ENCODE measurements at regions not wholly inside any gene's neighbourhood (a gene's known extent, or its start where the extent isn't known, plus 50 kb on each side); places are given as distances from the start of the nearest gene placed in this dataset.

- Histone ChIP-seq H3K9me3 (replicated peaks; ENCODE audit: control insufficient read depth, insufficient read depth, low read length) (no peaks in the 10 kb centered on the region), H3K9ac (replicated peaks; ENCODE audit: extremely low read depth, insufficient read depth, low read length) (no peak overlapping the region), H3K4me1 (ENCODE audit: control insufficient read depth, extremely low read depth, insufficient read depth, low read length) (no peaks in the 10 kb centered on the region), H3K79me2 (ENCODE audit: control insufficient read depth, insufficient read depth, low read length) (no peaks in the 10 kb centered on the region), H3K4me2 (ENCODE audit: insufficient read depth, low read length) (no peak overlapping the region), H3K27ac (ENCODE audit: insufficient read depth, low read depth, low read length) (no peak overlapping the region), H3K9me1 (replicated peaks; ENCODE audit: control insufficient read depth, extremely low read depth, insufficient read depth, low read length) (no peaks in the 10 kb centered on the region), H2AFZ (ENCODE audit: low read depth, low read length) (no peak overlapping the region), H4K20me1 (replicated peaks; ENCODE audit: control insufficient read depth, extremely low read depth, insufficient read depth, low read length) (no peaks in the 10 kb centered on the region), H3K4me3 (replicated peaks in 1 of 3; ENCODE audit: insufficient read depth in 1 of 3, low read depth in 1 of 3, low read length in 3 of 3) (no peak overlapping the region), H3K27me3 (ENCODE audit: control insufficient read depth in 2 of 2, insufficient read depth in 2 of 2, low read length in 2 of 2) (no peaks in the 10 kb centered on the region), H3K36me3 (ENCODE audit: control insufficient read depth in 2 of 2, extremely low read depth in 1 of 2, insufficient read depth in 2 of 2, low read length in 2 of 2) (no peaks in the 10 kb centered on the region)
- TF ChIP-seq MYC (IDR thresholded peaks at IDR 0.05; ENCODE audit: low read depth, low read length) (no peak), GATA2 (IDR thresholded peaks at IDR 0.05; ENCODE audit: insufficient read depth, insufficient read length, low read depth, low read length) (no peak), JUN (IDR thresholded peaks at IDR 0.05; ENCODE audit: borderline replicate concordance, insufficient read depth, insufficient read length, low read depth) (no peak), POLR2AphosphoS5 (IDR thresholded peaks at IDR 0.05; ENCODE audit: insufficient read depth, low read depth, low read length) (no peak), POLR2A (IDR thresholded peaks at IDR 0.05; ENCODE audit: low read depth, low read length) (no peak)
- TF ChIP-seq, protein P1, sequence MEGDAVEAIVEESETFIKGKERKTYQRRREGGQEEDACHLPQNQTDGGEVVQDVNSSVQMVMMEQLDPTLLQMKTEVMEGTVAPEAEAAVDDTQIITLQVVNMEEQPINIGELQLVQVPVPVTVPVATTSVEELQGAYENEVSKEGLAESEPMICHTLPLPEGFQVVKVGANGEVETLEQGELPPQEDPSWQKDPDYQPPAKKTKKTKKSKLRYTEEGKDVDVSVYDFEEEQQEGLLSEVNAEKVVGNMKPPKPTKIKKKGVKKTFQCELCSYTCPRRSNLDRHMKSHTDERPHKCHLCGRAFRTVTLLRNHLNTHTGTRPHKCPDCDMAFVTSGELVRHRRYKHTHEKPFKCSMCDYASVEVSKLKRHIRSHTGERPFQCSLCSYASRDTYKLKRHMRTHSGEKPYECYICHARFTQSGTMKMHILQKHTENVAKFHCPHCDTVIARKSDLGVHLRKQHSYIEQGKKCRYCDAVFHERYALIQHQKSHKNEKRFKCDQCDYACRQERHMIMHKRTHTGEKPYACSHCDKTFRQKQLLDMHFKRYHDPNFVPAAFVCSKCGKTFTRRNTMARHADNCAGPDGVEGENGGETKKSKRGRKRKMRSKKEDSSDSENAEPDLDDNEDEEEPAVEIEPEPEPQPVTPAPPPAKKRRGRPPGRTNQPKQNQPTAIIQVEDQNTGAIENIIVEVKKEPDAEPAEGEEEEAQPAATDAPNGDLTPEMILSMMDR (IDR thresholded peaks at IDR 0.05; ENCODE audit: extremely low read depth in 1 of 2, insufficient read depth in 1 of 2, low read depth in 1 of 2, low read length in 2 of 2): no peak
- BruUV-seq (replicated peaks): no TSS peak
- POLR2A ChIA-PET: no interaction called here
- CTCF ChIA-PET: no interaction called here
- dilution Hi-C loops (cut with MboI; ENCODE audit: extremely low pct_ligation_motif_present, low sequenced_read_pairs): no loop called here
- FAIRE-seq (no peak), DNase-seq (ENCODE audit: low read depth, low spot score) (no peak)
- intact Hi-C loops (cut with micrococcal nuclease): no loop called here
Observed at GRCh38 chr11:28584992-28585391, 476.8 kb downstream of the METTL15 start.

GRCh38 chr11:28582506-28582905 is 474.3 kb downstream of the METTL15 start:
- FAIRE-seq: no peak
- intact Hi-C loops (cut with micrococcal nuclease) (no loop called here), dilution Hi-C loops (cut with MboI; ENCODE audit: extremely low pct_ligation_motif_present, low sequenced_read_pairs) (no loop called here)
- H3K4me1 ChIP-seq (ENCODE audit: control insufficient read depth, extremely low read depth, insufficient read depth, low read length): no peaks in the 10 kb centered on the region
- no peaks in the 10 kb centered on the region for H3K79me2 ChIP-seq (ENCODE audit: control insufficient read depth, insufficient read depth, low read length)
- no peak overlapping the region for H3K4me2 ChIP-seq (ENCODE audit: insufficient read depth, low read length)
- H3K9ac ChIP-seq (replicated peaks; ENCODE audit: extremely low read depth, insufficient read depth, low read length): no peak overlapping the region
- no peaks in the 10 kb centered on the region for H3K27me3 ChIP-seq (ENCODE audit: control insufficient read depth in 2 of 2, insufficient read depth in 2 of 2, low read length in 2 of 2)
- no peak overlapping the region for H3K4me3 ChIP-seq (replicated peaks in 1 of 3; ENCODE audit: insufficient read depth in 1 of 3, low read depth in 1 of 3, low read length in 3 of 3)
- ChIA-PET POLR2A (no interaction called here), CTCF (no interaction called here)
- BruUV-seq (replicated peaks): no TSS peak
- H3K9me1 ChIP-seq (replicated peaks; ENCODE audit: control insufficient read depth, extremely low read depth, insufficient read depth, low read length): no peaks in the 10 kb centered on the region
- no peaks in the 10 kb centered on the region for H3K9me3 ChIP-seq (replicated peaks; ENCODE audit: control insufficient read depth, insufficient read depth, low read length)
- H3K27ac ChIP-seq (ENCODE audit: insufficient read depth, low read depth, low read length): no peak overlapping the region
- no peaks in the 10 kb centered on the region for H4K20me1 ChIP-seq (replicated peaks; ENCODE audit: control insufficient read depth, extremely low read depth, insufficient read depth, low read length)
- DNase-seq (ENCODE audit: low read depth, low spot score): no peak
- TF ChIP-seq GATA2 (IDR thresholded peaks at IDR 0.05; ENCODE audit: insufficient read depth, insufficient read length, low read depth, low read length) (no peak), POLR2A (IDR thresholded peaks at IDR 0.05; ENCODE audit: low read depth, low read length) (no peak), EZH2 (IDR thresholded peaks at IDR 0.05; ENCODE audit: borderline replicate concordance, low read depth, low read length, severe bottlenecking) (no peak), MYC (IDR thresholded peaks at IDR 0.05; ENCODE audit: low read depth, low read length) (no peak), FOS (IDR thresholded peaks at IDR 0.05; ENCODE audit: borderline replicate concordance, insufficient read depth, low read length) (no peak), POLR2AphosphoS5 (IDR thresholded peaks at IDR 0.05; ENCODE audit: insufficient read depth, low read depth, low read length) (no peak), JUN (IDR thresholded peaks at IDR 0.05; ENCODE audit: borderline replicate concordance, insufficient read depth, insufficient read length, low read depth) (no peak)
- TF ChIP-seq, protein P2, sequence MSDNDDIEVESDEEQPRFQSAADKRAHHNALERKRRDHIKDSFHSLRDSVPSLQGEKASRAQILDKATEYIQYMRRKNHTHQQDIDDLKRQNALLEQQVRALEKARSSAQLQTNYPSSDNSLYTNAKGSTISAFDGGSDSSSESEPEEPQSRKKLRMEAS (IDR thresholded peaks at IDR 0.05; ENCODE audit: insufficient read depth, insufficient read length): no peak
- TF ChIP-seq, protein P1 (IDR thresholded peaks at IDR 0.05; ENCODE audit: extremely low read depth in 1 of 2, insufficient read depth in 1 of 2, low read depth in 1 of 2, low read length in 2 of 2): no peak
- H2AFZ ChIP-seq (ENCODE audit: low read depth, low read length): no peak overlapping the region
- no peaks in the 10 kb centered on the region for H3K36me3 ChIP-seq (ENCODE audit: control insufficient read depth in 2 of 2, extremely low read depth in 1 of 2, insufficient read depth in 2 of 2, low read length in 2 of 2)
